ENCODE measurements at regions not wholly inside any gene's neighbourhood (a gene's known extent, or its start where the extent isn't known, plus 50 kb on each side); places are given as distances from the start of the nearest gene placed in this dataset.

DNA sequence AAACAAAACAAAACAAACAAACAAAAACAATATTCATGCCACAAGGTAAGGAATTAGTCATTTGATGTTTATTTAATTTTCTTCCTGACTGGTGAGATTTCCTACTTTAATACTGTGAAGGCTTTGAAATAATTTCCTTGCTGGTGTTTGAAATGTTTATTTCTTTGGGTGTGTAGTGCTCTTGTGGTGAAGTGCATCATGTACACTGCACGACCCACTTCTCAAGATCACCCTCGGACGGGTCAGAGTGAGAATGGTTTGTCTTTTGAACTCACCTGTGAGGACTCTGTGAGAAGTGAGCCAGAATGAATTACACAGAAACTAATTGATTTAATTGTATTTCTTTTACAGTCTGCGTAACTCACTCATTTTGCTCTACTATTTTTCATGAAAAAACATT is 1211.5 kb downstream of the SORCS1 start:
- Histone ChIP-seq H3K36me3 (ENCODE audit: control insufficient read depth, low read length) (no peaks in the 10 kb centered on the region), H3K27me3 (ENCODE audit: control insufficient read depth, low read length) (no peaks in the 10 kb centered on the region), H3K9me3 (ENCODE audit: control insufficient read depth, insufficient read depth, low read length) (no peaks in the 10 kb centered on the region), H4K20me1 (ENCODE audit: control insufficient read depth, insufficient read depth, low read depth, low read length) (no peaks in the 10 kb centered on the region), H3F3A (ENCODE audit: control insufficient read depth, insufficient read depth) (no peaks in the 10 kb centered on the region), H3K4me1 (ENCODE audit: control insufficient read depth, low read length) (peaks cover 10% of the 10 kb centered on the region), H3K9me2 (replicated peaks; ENCODE audit: control insufficient read depth, low read length) (no peaks in the 10 kb centered on the region), H3K27ac (ENCODE audit: low read depth, low read length) (no peak overlapping the region), H3K4me2 (ENCODE audit: low read length) (no peak overlapping the region), H3K79me2 (ENCODE audit: control insufficient read depth, low read length) (no peaks in the 10 kb centered on the region), H3K4me3 (ENCODE audit: low read length) (no peak overlapping the region)
- TF ChIP-seq EZH2phosphoT487 (IDR thresholded peaks at IDR 0.05; ENCODE audit: borderline replicate concordance, low read length) (no peak), CTCF (IDR thresholded peaks at IDR 0.05; ENCODE audit: low read depth, low read length, poor library complexity, severe bottlenecking) (no peak)

DNA sequence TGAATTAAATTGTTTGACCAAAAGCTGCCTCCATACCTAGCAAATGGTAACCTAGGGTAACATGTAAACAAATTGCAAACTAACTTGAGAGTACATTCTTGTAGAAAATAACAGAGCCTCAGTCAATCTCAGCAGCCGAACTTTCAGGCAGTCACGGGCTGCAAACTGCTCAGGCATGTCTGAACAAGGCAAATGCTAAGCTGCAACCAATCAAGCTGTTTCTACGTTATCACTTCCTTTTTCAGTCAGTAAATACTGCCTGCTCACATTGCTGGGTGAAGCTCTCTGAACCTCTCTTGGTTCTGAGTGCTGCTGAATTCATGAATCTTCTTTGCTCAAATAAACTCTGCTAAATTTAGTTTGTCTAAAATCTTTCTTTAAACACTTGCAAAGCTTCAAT is 1212.4 kb downstream of the SORCS1 start:
- Histone ChIP-seq H3K36me3 (ENCODE audit: control insufficient read depth, low read length) (no peaks in the 10 kb centered on the region), H3K4me2 (ENCODE audit: low read length) (peak overlapping the region; percentile 39), H3K27ac (ENCODE audit: low read depth, low read length) (no peak overlapping the region)

DNA sequence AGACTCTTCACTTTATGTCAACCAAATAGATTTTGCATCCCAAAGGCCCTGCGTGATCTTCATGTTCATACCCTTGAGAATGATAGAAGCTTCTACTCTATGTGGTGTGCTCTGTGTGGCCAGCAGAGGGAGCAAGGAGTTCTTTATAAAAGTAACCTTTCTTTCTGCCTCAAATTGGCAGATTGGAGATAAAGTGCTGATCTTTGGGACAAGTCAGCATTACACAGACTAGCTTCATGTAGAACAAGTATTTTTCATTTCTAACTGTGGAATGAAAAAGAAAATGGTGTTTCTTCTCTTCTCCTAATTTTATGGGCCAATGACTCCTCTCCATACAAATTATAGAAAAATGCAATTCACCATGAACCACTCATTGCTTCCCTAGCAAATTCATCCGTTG is 1214.1 kb downstream of the SORCS1 start:
- Histone ChIP-seq H3K79me2 (ENCODE audit: control insufficient read depth, low read length) (no peaks in the 10 kb centered on the region), H3K27ac (ENCODE audit: low read depth, low read length) (no peak overlapping the region), H3K4me1 (ENCODE audit: control insufficient read depth, low read length) (peaks cover 10% of the 10 kb centered on the region), H3K9me2 (replicated peaks; ENCODE audit: control insufficient read depth, low read length) (no peaks in the 10 kb centered on the region), H4K20me1 (ENCODE audit: control insufficient read depth, insufficient read depth, low read depth, low read length) (no peaks in the 10 kb centered on the region), H3K27me3 (ENCODE audit: control insufficient read depth, low read length) (no peaks in the 10 kb centered on the region), H3F3A (ENCODE audit: control insufficient read depth, insufficient read depth) (no peaks in the 10 kb centered on the region), H3K4me2 (ENCODE audit: low read length) (no peak overlapping the region), H3K9me3 (ENCODE audit: control insufficient read depth, insufficient read depth, low read length) (no peaks in the 10 kb centered on the region), H3K36me3 (ENCODE audit: control insufficient read depth, low read length) (no peaks in the 10 kb centered on the region), H3K4me3 (ENCODE audit: low read length) (no peak overlapping the region)
- no peak for TF ChIP-seq EZH2phosphoT487 (IDR thresholded peaks at IDR 0.05; ENCODE audit: borderline replicate concordance, low read length)
- peak; percentile 77 for TF ChIP-seq CTCF (IDR thresholded peaks at IDR 0.05; ENCODE audit: low read depth, low read length, poor library complexity, severe bottlenecking)

More for the DNA sequence above, 1212.4 kb downstream of the SORCS1 start:
- Histone ChIP-seq H3K4me1 (ENCODE audit: control insufficient read depth, low read length) (peaks cover 10% of the 10 kb centered on the region), H3K4me3 (ENCODE audit: low read length) (no peak overlapping the region), H4K20me1 (ENCODE audit: control insufficient read depth, insufficient read depth, low read depth, low read length) (no peaks in the 10 kb centered on the region), H3F3A (ENCODE audit: control insufficient read depth, insufficient read depth) (no peaks in the 10 kb centered on the region), H3K9me2 (replicated peaks; ENCODE audit: control insufficient read depth, low read length) (no peaks in the 10 kb centered on the region), H3K79me2 (ENCODE audit: control insufficient read depth, low read length) (no peaks in the 10 kb centered on the region), H3K9me3 (ENCODE audit: control insufficient read depth, insufficient read depth, low read length) (no peaks in the 10 kb centered on the region), H3K27me3 (ENCODE audit: control insufficient read depth, low read length) (no peaks in the 10 kb centered on the region)
- no peak for TF ChIP-seq CTCF (IDR thresholded peaks at IDR 0.05; ENCODE audit: low read depth, low read length, poor library complexity, severe bottlenecking)
- TF ChIP-seq EZH2phosphoT487 (IDR thresholded peaks at IDR 0.05; ENCODE audit: borderline replicate concordance, low read length): no peak

GRCh38 chr10:105949721-105950120 is 1214.8 kb downstream of the SORCS1 start:
- no peak overlapping the region for H3K4me2 ChIP-seq (ENCODE audit: low read length)
- no peaks in the 10 kb centered on the region for H4K20me1 ChIP-seq (ENCODE audit: control insufficient read depth, insufficient read depth, low read depth, low read length)
- no peaks in the 10 kb centered on the region for H3K79me2 ChIP-seq (ENCODE audit: control insufficient read depth, low read length)
- no peaks in the 10 kb centered on the region for H3K9me2 ChIP-seq (replicated peaks; ENCODE audit: control insufficient read depth, low read length)
- H3K36me3 ChIP-seq (ENCODE audit: control insufficient read depth, low read length): no peaks in the 10 kb centered on the region
- H3K9me3 ChIP-seq (ENCODE audit: control insufficient read depth, insufficient read depth, low read length): no peaks in the 10 kb centered on the region
- H3K27ac ChIP-seq (ENCODE audit: low read depth, low read length): no peak overlapping the region
- no peaks in the 10 kb centered on the region for H3F3A ChIP-seq (ENCODE audit: control insufficient read depth, insufficient read depth)
- no peak overlapping the region for H3K4me3 ChIP-seq (ENCODE audit: low read length)
- H3K4me1 ChIP-seq (ENCODE audit: control insufficient read depth, low read length): peaks cover 10% of the 10 kb centered on the region
- no peaks in the 10 kb centered on the region for H3K27me3 ChIP-seq (ENCODE audit: control insufficient read depth, low read length)
- TF ChIP-seq CTCF (IDR thresholded peaks at IDR 0.05; ENCODE audit: low read depth, low read length, poor library complexity, severe bottlenecking) (no peak), EZH2phosphoT487 (IDR thresholded peaks at IDR 0.05; ENCODE audit: borderline replicate concordance, low read length) (no peak)
